K562 (cell line): ENCODE measurements at regions not wholly inside any gene's neighbourhood (a gene's known extent, or its start where the extent isn't known, plus 50 kb on each side); places are given as distances from the start of the nearest gene placed in this dataset.
A peak's percentile ranks its signal among the peaks of the same experiment; 100 is the strongest.

Experiments used
- ATAC-seq: fragments of 200-7000 bp; cut with Tn5 transposase; 3 replicates; pipeline ENCODE4 v1.9.1; 2020; ENCODE audit warnings: moderate library complexity
- BruUV-seq: library from RNA; stranded (reverse); fragments of 400-500 nt; replicated peaks from 2 replicates; lab custom pipeline; 2021; lab: Mats Ljungman, UMichigan
- CTCF ChIA-PET: fragments of 300-600 bp; formaldehyde crosslinking; extraction: SDS; loops from one replicate; lab custom pipeline; 2021; ENCODE audit warnings: low intra/inter-chr PET ratio; lab: Yijun Ruan, JAX
- POLR2A ChIA-PET: fragments of 300-600, 350-650 bp; sonication (Branson Sonifier 250); formaldehyde crosslinking; extraction: SDS; loops from one replicate; lab custom pipeline; 2021; ENCODE audit warnings: antibody characterized with exemption, inconsistent platforms; lab: Yijun Ruan, JAX
- DNase-seq, 4 experiments: peaks; one replicate each; pipeline versions ENCODE4 v3.0.0 to v3.0.0-alpha.2; 2011 to 2018; ENCODE audit warnings: low spot score in 3 of 4, mixed read lengths in 3 of 4; ENCODE audit errors: extremely low read depth in 1 of 4
- FAIRE-seq: peaks from 2 replicates; lab custom pipeline; 2011; peaks lifted over from hg19 to GRCh38; lab: Jason Lieb, UNC
- H2AFZ ChIP-seq: 2 replicates; pipeline ENCODE4 v1.6.0; 2011; ENCODE audit warnings: low read depth, low read length, control low read depth, inconsistent platforms
- H3K27ac ChIP-seq: fragments of 200-600 bp; 3 replicates; pipeline ENCODE4 v1.8.0; 2011; ENCODE audit warnings: low read depth, mild to moderate bottlenecking, control low read depth, inconsistent platforms, low read length, moderate library complexity, mixed read lengths; ENCODE audit errors: extremely low read depth
- H3K27me3 ChIP-seq, 2 experiments: fragments of 300-600 bp in 1 of 2; 2 replicates in 1 of 2; 3 replicates in 1 of 2; pipeline versions ENCODE4 v1.6.0 to v1.8.0; 2011; ENCODE audit warnings: inconsistent platforms in 2 of 2, low read length in 2 of 2, mild to moderate bottlenecking in 1 of 2, mixed read lengths in 1 of 2, moderate library complexity in 1 of 2; ENCODE audit not compliant: control insufficient read depth in 2 of 2, insufficient read depth in 2 of 2
- H3K36me3 ChIP-seq: fragments of 300-600 bp; 3 replicates; pipeline ENCODE4 v1.8.0; 2011; ENCODE audit warnings: mild to moderate bottlenecking, low read length, inconsistent platforms; ENCODE audit not compliant: control insufficient read depth, insufficient read depth
- H3K4me1 ChIP-seq, 2 experiments: fragments of 200-600 bp in 1 of 2; replicated peaks in 1 of 2; 2 replicates in 1 of 2; 3 replicates in 1 of 2; pipeline versions ENCODE4 v1.5.1 to v1.8.0; 2011; ENCODE audit warnings: inconsistent platforms in 2 of 2, low read length in 2 of 2, mild to moderate bottlenecking in 1 of 2, mixed read lengths in 1 of 2, moderate library complexity in 1 of 2; ENCODE audit not compliant: control insufficient read depth in 2 of 2, insufficient read depth in 2 of 2
- H3K4me2 ChIP-seq: 2 replicates; pipeline ENCODE4 v1.6.1; 2011; ENCODE audit warnings: low read length, control low read depth, inconsistent platforms, mixed read lengths; ENCODE audit not compliant: insufficient read depth
- H3K4me3 ChIP-seq: fragments of 200-600 bp; sonication (generic), shearing (Covaris generic); 2 replicates; pipeline ENCODE4 v1.5.1; 2016; ENCODE audit warnings: control low read depth, inconsistent platforms
- H3K79me2 ChIP-seq: fragments of 200-600 bp; 3 replicates; pipeline ENCODE4 v1.8.0; 2011; ENCODE audit warnings: low read length, inconsistent platforms; ENCODE audit not compliant: control insufficient read depth, insufficient read depth
- H3K9ac ChIP-seq, 2 experiments: 2 replicates each; pipeline versions ENCODE4 v1.6.0 to v1.6.1; 2011; ENCODE audit warnings: low read depth in 2 of 2, low read length in 2 of 2, control low read depth in 1 of 2, inconsistent platforms in 1 of 2, mild to moderate bottlenecking in 1 of 2, mixed read lengths in 1 of 2; ENCODE audit not compliant: insufficient read depth in 1 of 2
- H3K9me1 ChIP-seq: one replicate; pipeline ENCODE4 v1.6.0; 2011; ENCODE audit warnings: inconsistent platforms, mild to moderate bottlenecking, low read length, moderate library complexity; ENCODE audit not compliant: control insufficient read depth, insufficient read depth
- H3K9me3 ChIP-seq: replicated peaks from 2 replicates; pipeline ENCODE4 v1.5.1; 2011; ENCODE audit warnings: low read depth, low read length, inconsistent platforms; ENCODE audit not compliant: control insufficient read depth, insufficient read depth
- H4K20me1 ChIP-seq: replicated peaks from 2 replicates; pipeline ENCODE4 v1.6.1; 2011; ENCODE audit warnings: low read length, inconsistent platforms, mixed read lengths; ENCODE audit not compliant: control insufficient read depth, insufficient read depth
- ATF7 ChIP-seq: fragments of 450-650 bp; IDR thresholded peaks from 2 replicates; pipeline ENCODE4 v1.7.1; 2014; ENCODE audit warnings: mild to moderate bottlenecking, moderate library complexity
- CCNT2 ChIP-seq: IDR thresholded peaks from 2 replicates; pipeline ENCODE4 v1.6.1; 2011; ENCODE audit warnings: borderline replicate concordance, low read depth, mild to moderate bottlenecking, moderate library complexity, mixed read lengths, low read length; ENCODE audit not compliant: insufficient read length; ENCODE audit errors: extremely low read depth
- CHCHD3 ChIP-seq: fragments of 250-450 bp; sonication (Bioruptor Pico); IDR thresholded peaks from 2 replicates; pipeline ENCODE4 v2.1.2; 2022; ENCODE audit warnings: mild to moderate bottlenecking
- GATAD2A ChIP-seq: fragments of 450-650 bp; IDR thresholded peaks from 2 replicates; pipeline ENCODE4 v1.6.1; 2017
- HDAC1 ChIP-seq, 2 experiments: fragments of 450-650 bp; IDR thresholded peaks; 2 replicates each; pipeline ENCODE4 v1.6.1; 2016 to 2017; ENCODE audit warnings: inconsistent platforms in 1 of 2, mild to moderate bottlenecking in 1 of 2, moderate library complexity in 1 of 2
- MEF2A ChIP-seq: IDR thresholded peaks from 2 replicates; pipeline ENCODE4 v1.6.1; 2011; ENCODE audit warnings: low read depth, mild to moderate bottlenecking, low read length, moderate library complexity; ENCODE audit not compliant: control insufficient read depth
- NFIX ChIP-seq: fragments of 250-450 bp; sonication (Bioruptor Pico); IDR thresholded peaks from 2 replicates; pipeline ENCODE4 v1.4.0; 2020; ENCODE audit warnings: low read depth, mild to moderate bottlenecking, moderate library complexity
- POLR2AphosphoS2 ChIP-seq: IDR thresholded peaks from 2 replicates; pipeline ENCODE4 v1.6.1; 2012; ENCODE audit warnings: low read length, improper control_type of control experiment
- POLR2B ChIP-seq: fragments of 450-650 bp; IDR thresholded peaks from 2 replicates; pipeline ENCODE4 v1.6.1; 2018; ENCODE audit warnings: low read depth; ENCODE audit not compliant: partially characterized antibody
- RAD21 ChIP-seq, 2 experiments: fragments of 250-450 bp in 1 of 2; fragments of 450-650 bp in 1 of 2; sonication (Bioruptor Pico) in 1 of 2; formaldehyde crosslinking in 1 of 2; IDR thresholded peaks in 1 of 2; conservative IDR thresholded peaks in 1 of 2; 2 replicates each; pipeline versions ENCODE4 v1.4.0 to v1.8.0; 2020 to 2022; ENCODE audit warnings: mild to moderate bottlenecking in 2 of 2, moderate library complexity in 1 of 2
- SAP30 ChIP-seq: fragments of 200-600 bp; sonication (generic); IDR thresholded peaks from 2 replicates; pipeline ENCODE4 v1.6.1; 2012; ENCODE audit warnings: borderline replicate concordance, low read depth, mild to moderate bottlenecking, moderate library complexity, low read length, control low read depth, inconsistent platforms; ENCODE audit not compliant: insufficient read depth, poor library complexity, severe bottlenecking
- SMARCA4 ChIP-seq: fragments of 450-650 bp; IDR thresholded peaks from 2 replicates; pipeline ENCODE4 v1.6.1; 2016
- TBP ChIP-seq: optimal IDR thresholded peaks from 2 replicates; pipeline ENCODE3; 2011; ENCODE audit warnings: low read depth, low read length, improper control_type of control experiment
- ZNF445 ChIP-seq: fragments of 250-450 bp; sonication (Bioruptor Pico); IDR thresholded peaks from 2 replicates; pipeline ENCODE4 v1.4.0; 2020; ENCODE audit warnings: low read depth, mild to moderate bottlenecking, moderate library complexity
- ZNF77 ChIP-seq: fragments of 250-450 bp; sonication (Bioruptor Pico); IDR thresholded peaks from 2 replicates; pipeline ENCODE4 v1.5.0; 2020
- WGBS: fragments of 100-300 bp; shearing (Covaris generic); methylation state at CpG from one replicate; pipeline ENCODE4 v1.1.6; 2016; ENCODE audit warnings: low coverage, mixed read lengths; ENCODE audit not compliant: insufficient coverage; ENCODE audit errors: missing lambda C conversion rate; 5-methylcytosine and 5-hydroxymethylcytosine counted together
- in situ Hi-C: fragments of 300-500 bp; cut with MboI; formaldehyde crosslinking; loops from 4 replicates; pipeline ENCODE4 v1.15.0; 2018; ENCODE audit warnings: inconsistent platforms, mixed read lengths
- intact Hi-C: fragments of 100-400 bp; cut with micrococcal nuclease; formaldehyde crosslinking; loops from 2 replicates; pipeline ENCODE4 v1.14.2; 2022
- TF ChIP-seq, protein P1 (sequence below): fragments of 250-450 bp; sonication (Bioruptor Pico); IDR thresholded peaks from 2 replicates; pipeline ENCODE4 v1.8.0; 2021; ENCODE audit warnings: moderate library complexity, mild to moderate bottlenecking, inconsistent platforms
- TF ChIP-seq, protein P2 (sequence below): fragments of 450-650 bp; formaldehyde crosslinking; IDR thresholded peaks from 2 replicates; pipeline ENCODE4 v1.4.0; 2020; ENCODE audit warnings: mild to moderate bottlenecking, moderate library complexity
- TF ChIP-seq, protein P3 (sequence below): fragments of 250-450 bp; sonication (Bioruptor Pico); IDR thresholded peaks from 2 replicates; pipeline ENCODE4 v1.5.0; 2021; ENCODE audit warnings: mild to moderate bottlenecking, borderline replicate concordance
- TF ChIP-seq, protein P4 (sequence below): fragments of 450-650 bp; IDR thresholded peaks from 2 replicates; pipeline ENCODE4 v1.6.1; 2018; ENCODE audit warnings: mild to moderate bottlenecking, low read depth; ENCODE audit not compliant: partially characterized antibody

DNA sequence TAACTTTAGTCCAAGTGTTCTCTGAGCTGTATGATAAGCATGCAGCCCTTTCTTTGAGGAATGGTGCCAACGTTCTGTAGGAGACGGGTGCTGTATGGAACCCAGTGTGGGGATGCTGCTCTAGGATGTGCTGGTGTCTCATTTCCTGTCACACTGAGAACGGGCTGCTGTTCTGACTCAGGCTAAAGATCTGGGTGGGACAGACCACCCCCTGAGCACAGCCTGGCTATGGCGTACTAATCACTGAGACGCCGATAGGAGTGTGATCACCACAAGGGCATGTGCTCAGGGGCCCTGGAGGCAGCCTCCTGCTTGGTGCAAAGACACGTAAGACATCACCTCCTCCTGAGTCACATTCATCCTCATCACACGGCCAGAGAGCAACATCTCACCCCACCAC lies 240.4 kb downstream of the IRX2 start:
- no peak overlapping the region for H2AFZ ChIP-seq
- in situ Hi-C loops = no loop called here
- H3K36me3 ChIP-seq = no peaks in the 10 kb centered on the region
- H3K27ac ChIP-seq = no peak overlapping the region
- BruUV-seq = no TSS peak
- intact Hi-C loops = no loop called here
- TF ChIP-seq HDAC1 (IDR thresholded peaks at IDR 0.05) (no peak), POLR2B (no peak), CHCHD3 (CRISPR knock-in tag) (no peak), CCNT2 (no peak), NFIX (no peak), TBP (no peak), MEF2A (no peak), ZNF445 (CRISPR knock-in tag) (no peak), RAD21 (CRISPR knock-in tag; conservative IDR thresholded peaks at IDR 0.05 in 1 of 2, IDR thresholded peaks at IDR 0.05 in 1 of 2) (no peak), POLR2AphosphoS2 (no peak), GATAD2A (no peak), SAP30 (no peak), SMARCA4 (no peak), ATF7 (no peak), ZNF77 (CRISPR knock-in tag) (no peak)
- TF ChIP-seq, protein P1, sequence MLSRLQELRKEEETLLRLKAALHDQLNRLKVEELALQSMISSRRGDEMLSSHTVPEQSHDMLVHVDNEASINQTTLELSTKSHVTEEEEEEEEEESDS (CRISPR knock-in tag) = no peak
- TF ChIP-seq, protein P2, sequence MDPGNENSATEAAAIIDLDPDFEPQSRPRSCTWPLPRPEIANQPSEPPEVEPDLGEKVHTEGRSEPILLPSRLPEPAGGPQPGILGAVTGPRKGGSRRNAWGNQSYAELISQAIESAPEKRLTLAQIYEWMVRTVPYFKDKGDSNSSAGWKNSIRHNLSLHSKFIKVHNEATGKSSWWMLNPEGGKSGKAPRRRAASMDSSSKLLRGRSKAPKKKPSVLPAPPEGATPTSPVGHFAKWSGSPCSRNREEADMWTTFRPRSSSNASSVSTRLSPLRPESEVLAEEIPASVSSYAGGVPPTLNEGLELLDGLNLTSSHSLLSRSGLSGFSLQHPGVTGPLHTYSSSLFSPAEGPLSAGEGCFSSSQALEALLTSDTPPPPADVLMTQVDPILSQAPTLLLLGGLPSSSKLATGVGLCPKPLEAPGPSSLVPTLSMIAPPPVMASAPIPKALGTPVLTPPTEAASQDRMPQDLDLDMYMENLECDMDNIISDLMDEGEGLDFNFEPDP (CRISPR knock-in tag) = no peak
- TF ChIP-seq, protein P3, sequence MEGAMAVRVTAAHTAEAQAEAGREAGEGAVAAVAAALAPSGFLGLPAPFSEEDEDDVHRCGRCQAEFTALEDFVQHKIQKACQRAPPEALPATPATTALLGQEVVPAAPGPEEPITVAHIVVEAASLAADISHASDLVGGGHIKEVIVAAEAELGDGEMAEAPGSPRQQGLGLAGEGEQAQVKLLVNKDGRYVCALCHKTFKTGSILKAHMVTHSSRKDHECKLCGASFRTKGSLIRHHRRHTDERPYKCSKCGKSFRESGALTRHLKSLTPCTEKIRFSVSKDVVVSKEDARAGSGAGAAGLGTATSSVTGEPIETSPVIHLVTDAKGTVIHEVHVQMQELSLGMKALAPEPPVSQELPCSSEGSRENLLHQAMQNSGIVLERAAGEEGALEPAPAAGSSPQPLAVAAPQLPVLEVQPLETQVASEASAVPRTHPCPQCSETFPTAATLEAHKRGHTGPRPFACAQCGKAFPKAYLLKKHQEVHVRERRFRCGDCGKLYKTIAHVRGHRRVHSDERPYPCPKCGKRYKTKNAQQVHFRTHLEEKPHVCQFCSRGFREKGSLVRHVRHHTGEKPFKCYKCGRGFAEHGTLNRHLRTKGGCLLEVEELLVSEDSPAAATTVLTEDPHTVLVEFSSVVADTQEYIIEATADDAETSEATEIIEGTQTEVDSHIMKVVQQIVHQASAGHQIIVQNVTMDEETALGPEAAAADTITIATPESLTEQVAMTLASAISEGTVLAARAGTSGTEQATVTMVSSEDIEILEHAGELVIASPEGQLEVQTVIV (CRISPR knock-in tag) = no peak
- TF ChIP-seq, protein P4, sequence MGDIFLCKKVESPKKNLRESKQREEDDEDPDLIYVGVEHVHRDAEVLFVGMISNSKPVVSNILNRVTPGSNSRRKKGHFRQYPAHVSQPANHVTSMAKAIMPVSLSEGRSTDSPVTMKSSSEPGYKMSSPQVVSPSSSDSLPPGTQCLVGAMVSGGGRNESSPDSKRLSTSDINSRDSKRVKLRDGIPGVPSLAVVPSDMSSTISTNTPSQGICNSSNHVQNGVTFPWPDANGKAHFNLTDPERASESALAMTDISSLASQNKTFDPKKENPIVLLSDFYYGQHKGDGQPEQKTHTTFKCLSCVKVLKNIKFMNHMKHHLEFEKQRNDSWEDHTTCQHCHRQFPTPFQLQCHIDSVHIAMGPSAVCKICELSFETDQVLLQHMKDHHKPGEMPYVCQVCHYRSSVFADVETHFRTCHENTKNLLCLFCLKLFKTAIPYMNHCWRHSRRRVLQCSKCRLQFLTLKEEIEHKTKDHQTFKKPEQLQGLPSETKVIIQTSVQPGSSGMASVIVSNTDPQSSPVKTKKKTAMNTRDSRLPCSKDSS = no peak
- TF ChIP-seq, all 486 proteins: peak for 0
- Histone ChIP-seq H3K4me3 (no peak overlapping the region), H3K9me1 (no peaks in the 10 kb centered on the region), H4K20me1 (peaks cover 3% of the 10 kb centered on the region; the same call in 1 of the 2 replicates), H3K27me3 (peaks cover 15 to 36% of the 10 kb centered on the region in 2 experiments; a peak in 3 of 5 replicates), H3K9ac (peak overlapping the region in 1 of 2 experiments; percentile 26; a peak in 1 of 4 replicates), H3K4me1 (no peaks in the 10 kb centered on the region), H3K4me2 (no peak overlapping the region), H3K9me3 (no peaks in the 10 kb centered on the region), H3K79me2 (no peaks in the 10 kb centered on the region)
- DNase-seq (no peak), FAIRE-seq (no peak), ATAC-seq (no peak)
- POLR2A ChIA-PET = interaction anchor here (0.6 kb wide), 1 partner anchor 33 kb away, joined by 3 read pairs; no protein-coding TSS in a partner anchor
- CTCF ChIA-PET = no interaction called here
- WGBS = 0% methylated on average over 8 of the region's 8 CpGs
